ENCODE measurements at regions not wholly inside any gene's neighbourhood (a gene's known extent, or its start where the extent isn't known, plus 50 kb on each side); places are given as distances from the start of the nearest gene placed in this dataset.
A peak's percentile ranks its signal among the peaks of the same experiment; 100 is the strongest.

GRCh38 chr5:133746834-133747233, 134.5 kb upstream of the FSTL4 start:
- no peak for DNase-seq (ENCODE audit: extremely low spot score)
- TF ChIP-seq CTCF (IDR thresholded peaks at IDR 0.05; ENCODE audit: control extremely low read depth, extremely low read depth, low read depth, missing control alignments), result no peak
- CTCF ChIA-PET, result interaction anchor here (1.2 kb wide), 1 partner anchor 9 kb away, joined by 4 read pairs; no protein-coding TSS in a partner anchor
- POLR2A ChIA-PET, result no interaction called here

DNA sequence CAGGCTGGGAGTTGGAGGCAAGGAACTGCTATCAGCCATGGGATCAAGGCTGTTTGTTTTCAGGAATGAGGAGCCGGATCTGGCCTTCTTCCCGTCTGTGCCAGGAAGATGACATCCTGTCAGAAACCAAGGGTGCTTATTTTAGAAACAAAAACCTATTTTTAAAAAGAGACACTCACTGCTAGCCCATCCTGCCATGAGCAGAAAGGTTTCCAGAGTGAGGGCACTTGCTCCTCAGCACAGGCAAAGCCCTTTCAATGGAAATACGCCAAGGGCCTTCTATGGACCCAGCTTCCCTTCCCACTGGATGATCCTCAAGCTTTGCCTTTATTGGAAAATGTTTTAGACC, 132.6 kb upstream of the FSTL4 start:
- CTCF ChIA-PET, result interaction anchor here (1.0 to 1.2 kb wide), 3 partner anchors 8 to 11 kb away, joined by 3 to 5 read pairs (median 3); no protein-coding TSS in a partner anchor
- POLR2A ChIA-PET, result no interaction called here
- no peak for DNase-seq (ENCODE audit: extremely low spot score)
- TF ChIP-seq CTCF (IDR thresholded peaks at IDR 0.05; ENCODE audit: control extremely low read depth, extremely low read depth, low read depth, missing control alignments), result no peak

- no peak for DNase-seq (ENCODE audit: extremely low spot score)
- POLR2A ChIA-PET, result no interaction called here
- CTCF ChIA-PET, result interaction anchor here (1.0 to 1.7 kb wide), 2 partner anchors 9 to 125 kb away, joined by 3 to 5 read pairs; no protein-coding TSS in a partner anchor
Observed at GRCh38 chr5:133744051-133744959, 132.0 kb upstream of the FSTL4 start.

GRCh38 chr5:133742431-133742988, 130.2 kb upstream of the FSTL4 start:
- DNase-seq (ENCODE audit: extremely low spot score), result peak; percentile 18
- TF ChIP-seq CTCF (IDR thresholded peaks at IDR 0.05; ENCODE audit: control extremely low read depth, extremely low read depth, low read depth, missing control alignments), result no peak
- POLR2A ChIA-PET, result no interaction called here
- CTCF ChIA-PET, result interaction anchor here (0.9 to 1.7 kb wide), 4 partner anchors 12 to 254 kb away, joined by 3 to 5 read pairs (median 3); no protein-coding TSS in a partner anchor

More at GRCh38 chr5:133744051-133744959, 132.0 kb upstream of the FSTL4 start:
- TF ChIP-seq CTCF (IDR thresholded peaks at IDR 0.05; ENCODE audit: control extremely low read depth, extremely low read depth, low read depth, missing control alignments), result no peak

- CTCF ChIA-PET, result interaction anchor here (1.1 to 1.3 kb wide), 2 partner anchors 13 to 135 kb away, joined by 3 read pairs; no protein-coding TSS in a partner anchor
- POLR2A ChIA-PET, result no interaction called here
- no peak for DNase-seq (ENCODE audit: extremely low spot score)
- TF ChIP-seq CTCF (IDR thresholded peaks at IDR 0.05; ENCODE audit: control extremely low read depth, extremely low read depth, low read depth, missing control alignments), result no peak
Observed at GRCh38 chr5:133741818-133742355, 129.5 kb upstream of the FSTL4 start.

- no peak for TF ChIP-seq CTCF (IDR thresholded peaks at IDR 0.05; ENCODE audit: control extremely low read depth, extremely low read depth, low read depth, missing control alignments)
- ChIA-PET CTCF (no interaction called here), POLR2A (no interaction called here)
- no peak for DNase-seq (ENCODE audit: extremely low spot score)
Observed at GRCh38 chr5:133741396-133741795, 129.1 kb upstream of the FSTL4 start.
